Endothelial cell of umbilical vein (primary cell): ENCODE measurements at regions not wholly inside any gene's neighbourhood (a gene's known extent, or its start where the extent isn't known, plus 50 kb on each side); places are given as distances from the start of the nearest gene placed in this dataset.

Source experiments
- CTCF ChIP-seq, 2 donors: IDR thresholded peaks; 1 replicate in 1 of 2; 2 replicates in 1 of 2; pipeline ENCODE4 v1.5.1; 2011; ENCODE audit warnings: low read length in 2 of 2, mild to moderate bottlenecking in 2 of 2, moderate library complexity in 2 of 2, control low read depth in 1 of 2, inconsistent platforms in 1 of 2, low read depth in 1 of 2; ENCODE audit not compliant: insufficient read depth in 1 of 2; ENCODE audit errors: extremely low read depth in 1 of 2
- EZH2 ChIP-seq: IDR thresholded peaks from 2 replicates; pipeline ENCODE4 v1.6.1; 2012; ENCODE audit warnings: borderline replicate concordance, low read depth, mild to moderate bottlenecking, moderate library complexity, low read length, inconsistent platforms; ENCODE audit not compliant: severe bottlenecking
- JUN ChIP-seq: IDR thresholded peaks from 2 replicates; pipeline ENCODE4 v1.6.1; 2011; ENCODE audit warnings: borderline replicate concordance, low read depth; ENCODE audit not compliant: insufficient read length, insufficient read depth
- MAX ChIP-seq: IDR thresholded peaks from 2 replicates; pipeline ENCODE4 v1.6.1; 2011; ENCODE audit not compliant: insufficient read depth, insufficient read length
- POLR2A ChIP-seq: IDR thresholded peaks from 2 replicates; pipeline ENCODE4 v1.6.1; 2012; ENCODE audit warnings: low read depth, mild to moderate bottlenecking, control low read depth, low read length
- POLR2AphosphoS5 ChIP-seq: IDR thresholded peaks from 2 replicates; pipeline ENCODE4 v1.6.1; 2012; ENCODE audit warnings: low read depth, mild to moderate bottlenecking, control low read depth, low read length, moderate library complexity; ENCODE audit not compliant: insufficient read depth

GRCh38 chr1:208601561-208601960 lies 357.4 kb upstream of the PLXNA2 start:
- TF ChIP-seq MAX, result no peak
- TF ChIP-seq CTCF (IDR thresholded peaks at IDR 0.05; ENCODE audit: extremely low read depth in 1 of 2, insufficient read depth in 1 of 2, low read depth in 1 of 2, low read length in 2 of 2), result no peak
- no peak for TF ChIP-seq EZH2
- no peak for TF ChIP-seq POLR2AphosphoS5
- TF ChIP-seq POLR2A, result no peak
- no peak for TF ChIP-seq JUN
